HG02588 (cell line): ENCODE measurements at regions not wholly inside any gene's neighbourhood (a gene's known extent, or its start where the extent isn't known, plus 50 kb on each side); places are given as distances from the start of the nearest gene placed in this dataset.
A peak's percentile ranks its signal among the peaks of the same experiment; 100 is the strongest.

Experiments
- ATAC-seq: cut with Tn5 transposase; IDR thresholded peaks from one replicate; pipeline ENCODE4 v1.9.1; 2021; ENCODE audit warnings: mild to moderate bottlenecking, moderate library complexity; ENCODE audit not compliant: unreplicated experiment

- no peak for ATAC-seq
These were observed 497.5 kb downstream of the MAFB start for GRCh38 chr20:40191573-40191972.

GRCh38 chr20:40189621-40190020, 499.4 kb downstream of the MAFB start:
- ATAC-seq, result no peak

- no peak for ATAC-seq
These were observed 500.7 kb downstream of the MAFB start for GRCh38 chr20:40188319-40188718.

GRCh38 chr20:40186826-40187225, 502.2 kb downstream of the MAFB start:
- ATAC-seq, result no peak

- ATAC-seq, result no peak
These were observed 507.4 kb downstream of the MAFB start for GRCh38 chr20:40181676-40182075.

GRCh38 chr20:40176098-40176841, 512.8 kb downstream of the MAFB start:
- ATAC-seq, result no peak

GRCh38 chr20:40175296-40175695, 513.7 kb downstream of the MAFB start:
- ATAC-seq, result no peak

GRCh38 chr20:40173872-40174271, 515.2 kb downstream of the MAFB start:
- no peak for ATAC-seq

GRCh38 chr20:40168981-40169620, 519.9 kb downstream of the MAFB start:
- no peak for ATAC-seq

GRCh38 chr20:40161391-40161790, 527.6 kb downstream of the MAFB start:
- no peak for ATAC-seq

GRCh38 chr20:40160097-40160550, 528.9 kb downstream of the MAFB start:
- no peak for ATAC-seq

GRCh38 chr20:40159276-40159675, 529.8 kb downstream of the MAFB start:
- no peak for ATAC-seq

- peak; percentile 89 for ATAC-seq
These were observed 532.3 kb downstream of the MAFB start for GRCh38 chr20:40156600-40157317.

GRCh38 chr20:40154514-40154913, 534.5 kb downstream of the MAFB start:
- ATAC-seq, result no peak

GRCh38 chr20:40148886-40149285, 540.1 kb downstream of the MAFB start:
- no peak for ATAC-seq

GRCh38 chr20:40146071-40146470, 543.0 kb downstream of the MAFB start:
- no peak for ATAC-seq

- ATAC-seq, result no peak
These were observed 544.5 kb downstream of the MAFB start for GRCh38 chr20:40144581-40144980.

GRCh38 chr20:40134176-40134575, 554.9 kb downstream of the MAFB start:
- ATAC-seq, result no peak

GRCh38 chr20:40120827-40121226, 568.2 kb downstream of the MAFB start:
- ATAC-seq, result no peak

- ATAC-seq, result no peak
These were observed 577.8 kb downstream of the MAFB start for GRCh38 chr20:40111282-40111681.

GRCh38 chr20:40110311-40110831, 578.7 kb downstream of the MAFB start:
- ATAC-seq, result no peak

- no peak for ATAC-seq
These were observed 579.9 kb downstream of the MAFB start for GRCh38 chr20:40109136-40109535.
